HUDEP-2 (cell line): ENCODE measurements at regions not wholly inside any gene's neighbourhood (a gene's known extent, or its start where the extent isn't known, plus 50 kb on each side); places are given as distances from the start of the nearest gene placed in this dataset.

Experiments
- DNase-seq, 76 experiments: peaks; one replicate each; lab custom pipeline; 2025; ENCODE audit not compliant: unreplicated experiment in 76 of 76; lab: John Stamatoyannopoulos, UW

DNA sequence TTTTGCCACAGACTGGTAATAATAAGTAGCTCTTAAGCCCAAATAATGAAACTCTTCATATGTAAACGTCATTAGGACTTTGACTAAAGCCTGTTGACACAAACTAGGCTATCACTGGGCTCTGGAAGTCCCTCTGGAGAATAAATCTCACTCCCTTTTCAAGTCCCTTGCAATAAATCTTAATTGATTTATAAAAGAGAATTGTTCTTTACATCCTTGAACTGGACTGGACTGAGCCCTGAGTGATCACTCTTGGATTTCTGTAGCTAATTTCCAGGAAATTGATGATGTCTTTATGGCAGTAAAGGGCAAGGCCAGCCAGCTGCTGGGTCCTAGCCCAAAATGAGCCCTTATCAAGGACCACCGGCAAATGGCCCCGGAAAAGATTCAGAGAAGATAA, 1162.7 kb downstream of the BCL11B start:
- no peak for DNase-seq

GRCh38 chr14:98112194-98112780, 1159.7 kb downstream of the BCL11B start:
- no peak for DNase-seq

DNA sequence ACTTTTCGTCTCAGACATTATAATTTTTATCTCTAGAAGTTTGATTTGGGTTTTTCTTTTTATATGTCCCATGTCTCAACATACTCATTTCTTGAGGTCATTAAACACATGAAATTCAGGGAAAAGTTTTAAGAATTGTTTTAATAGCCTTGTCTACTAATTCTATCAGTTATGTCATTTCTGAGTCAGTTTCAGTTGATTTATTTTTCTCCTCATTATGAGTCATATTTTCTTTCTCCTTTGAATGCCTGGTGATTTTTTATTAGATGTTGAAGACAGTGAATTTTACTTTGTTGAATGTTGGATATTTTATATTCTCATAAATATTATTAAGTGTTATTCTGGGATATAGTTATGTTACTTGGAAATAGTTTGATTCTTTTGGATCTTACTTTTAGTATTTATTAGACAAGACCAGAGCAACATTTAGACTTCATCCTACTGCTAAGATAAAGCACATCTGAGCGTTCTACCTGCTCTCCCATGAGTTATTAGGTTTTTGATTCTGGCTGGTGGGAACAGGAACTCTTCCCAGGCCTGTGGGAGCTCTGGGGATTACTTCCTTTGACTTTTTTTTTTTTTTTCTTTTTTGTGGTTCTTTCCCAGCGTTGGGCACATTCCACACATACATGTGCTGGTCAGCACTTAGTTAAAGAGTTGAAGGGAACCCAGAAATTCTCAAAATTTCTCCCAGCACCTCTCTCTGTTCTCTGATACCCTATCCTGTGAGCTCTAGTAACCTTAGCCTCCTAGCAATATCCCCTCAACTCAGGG, 1157.7 kb downstream of the BCL11B start:
- no peak for DNase-seq

GRCh38 chr14:98114946-98115345, 1157.1 kb downstream of the BCL11B start:
- DNase-seq, result no peak

GRCh38 chr14:98118749-98119148, 1153.2 kb downstream of the BCL11B start:
- DNase-seq, result no peak

- DNase-seq, result no peak
Observed at GRCh38 chr14:98119739-98120138, 1152.3 kb downstream of the BCL11B start.

- DNase-seq, result no peak
Observed at GRCh38 chr14:98120831-98121464, 1151.0 kb downstream of the BCL11B start.

GRCh38 chr14:98122527-98122926, 1149.5 kb downstream of the BCL11B start:
- DNase-seq, result no peak

- DNase-seq, result no peak
Observed at GRCh38 chr14:98130691-98131090, 1141.3 kb downstream of the BCL11B start.

DNA sequence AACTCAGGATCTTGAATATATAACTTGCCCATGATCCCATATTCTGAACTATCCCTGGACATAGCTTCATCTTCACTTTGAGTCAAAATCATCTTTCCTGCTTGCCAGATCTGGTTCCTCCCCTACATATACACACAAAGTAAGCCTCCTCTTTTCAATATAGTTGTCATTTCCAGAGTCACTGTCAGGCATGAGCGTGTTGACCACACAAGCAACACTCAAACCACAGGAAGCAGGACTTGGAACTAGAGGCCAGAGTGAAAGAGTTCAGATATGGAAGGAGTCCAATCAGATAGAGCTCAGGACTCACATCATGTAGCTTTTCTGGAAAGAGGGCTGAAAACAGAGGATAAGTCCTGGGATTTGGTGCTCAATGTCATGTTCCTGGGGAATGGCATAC, 1140.6 kb downstream of the BCL11B start:
- no peak for DNase-seq

DNA sequence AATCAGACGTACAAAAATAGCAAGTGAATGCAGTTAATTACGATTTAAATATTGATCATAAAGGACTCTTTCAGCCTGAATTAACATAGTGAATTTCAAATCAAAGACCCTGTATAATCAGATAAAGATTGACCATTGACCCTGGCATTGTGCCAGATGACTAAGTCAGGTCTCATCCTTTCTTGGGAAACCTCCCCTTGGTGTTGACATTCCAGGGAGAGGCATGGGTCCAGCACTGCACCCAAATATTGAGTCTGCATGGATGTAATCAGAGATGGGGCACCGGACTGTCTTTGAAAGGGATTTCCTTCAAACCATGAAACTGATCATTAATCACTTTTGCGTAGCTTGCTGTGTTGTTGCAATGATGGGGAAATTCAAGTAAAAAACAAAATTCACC, 1138.2 kb downstream of the BCL11B start:
- DNase-seq, result no peak

DNA sequence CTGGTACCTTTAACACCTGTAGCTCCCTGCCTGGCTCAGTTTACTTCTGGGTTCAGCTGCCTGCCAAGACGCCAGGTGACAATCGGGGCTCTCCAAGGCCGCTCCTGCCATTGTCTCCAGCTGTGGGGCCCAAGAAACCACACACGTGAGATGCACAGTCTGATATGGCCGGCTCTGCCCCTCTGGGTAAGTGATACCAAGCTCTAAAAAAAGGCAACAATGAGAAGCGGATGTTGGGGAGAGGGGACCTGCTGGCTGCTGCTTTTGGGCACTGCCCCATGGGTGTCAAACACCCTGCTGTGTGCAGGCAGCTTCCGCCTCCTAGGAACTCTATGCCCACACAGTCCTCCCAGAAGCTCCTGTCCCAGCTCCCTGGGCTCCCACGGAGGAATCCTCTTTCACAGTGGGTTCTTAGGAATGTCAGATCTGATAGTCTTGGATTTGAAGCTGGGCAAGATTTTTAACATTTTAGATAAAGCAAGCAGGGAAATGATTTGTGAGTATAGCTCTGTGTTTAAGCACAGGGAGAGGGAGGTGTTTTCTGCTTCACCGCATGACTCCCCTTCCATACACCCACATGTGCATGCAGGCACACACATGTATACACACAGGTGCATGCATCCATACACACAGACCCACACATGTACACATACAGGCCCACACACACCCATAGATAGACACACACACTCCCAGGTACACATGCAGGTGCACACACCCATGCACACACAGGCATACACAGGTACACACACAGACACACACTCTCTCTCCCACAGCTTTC, 1135.8 kb downstream of the BCL11B start:
- DNase-seq, result no peak

DNA sequence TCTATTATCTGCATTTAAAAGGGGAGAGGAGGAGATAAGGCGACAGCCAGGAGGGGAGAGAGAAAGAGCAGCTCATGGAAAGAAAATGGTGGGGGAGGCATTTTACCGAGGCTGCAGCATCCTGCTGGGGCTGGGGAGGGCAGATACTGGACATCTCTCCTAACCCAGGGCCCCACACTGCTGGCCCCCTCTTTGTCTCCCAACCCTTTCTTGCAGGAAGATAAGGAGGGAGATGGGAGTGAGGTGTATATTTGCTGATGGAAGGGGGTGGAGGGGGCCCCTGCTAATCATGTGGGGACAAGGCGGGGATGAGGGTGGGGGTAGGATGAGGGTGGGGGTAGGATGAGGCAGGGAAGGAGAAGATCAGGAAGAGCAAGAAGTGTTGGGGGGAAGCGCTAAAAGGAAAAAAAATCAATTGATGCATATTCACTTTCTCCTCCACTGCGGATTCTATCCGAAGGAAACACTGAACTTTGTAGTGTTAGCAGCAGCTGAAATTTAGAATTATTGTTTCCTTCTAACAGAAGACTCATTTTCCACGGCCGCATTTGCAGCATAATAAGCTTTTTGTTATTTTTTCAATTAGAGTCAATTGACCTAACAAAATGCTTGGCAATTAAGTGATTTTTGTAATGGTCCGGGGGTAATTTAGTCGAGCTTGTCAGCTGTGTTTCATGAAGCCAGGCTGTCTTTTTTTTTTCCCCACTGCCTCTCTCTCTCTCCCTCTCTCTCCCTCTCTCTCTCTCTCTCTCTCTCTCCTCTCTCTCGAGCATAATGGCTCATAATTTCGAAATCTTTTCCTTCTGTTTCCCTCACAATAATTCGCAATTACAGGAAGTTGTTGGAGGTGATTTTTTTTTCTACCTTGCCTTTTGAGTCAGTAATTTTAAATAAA, 1134.6 kb downstream of the BCL11B start:
- no peak for DNase-seq

GRCh38 chr14:98138666-98139065, 1133.3 kb downstream of the BCL11B start:
- DNase-seq, result peak in 28 of 76 experiments; percentile 1 to 42 (median 6)

GRCh38 chr14:98140862-98141530, 1131.0 kb downstream of the BCL11B start:
- DNase-seq, result no peak

DNA sequence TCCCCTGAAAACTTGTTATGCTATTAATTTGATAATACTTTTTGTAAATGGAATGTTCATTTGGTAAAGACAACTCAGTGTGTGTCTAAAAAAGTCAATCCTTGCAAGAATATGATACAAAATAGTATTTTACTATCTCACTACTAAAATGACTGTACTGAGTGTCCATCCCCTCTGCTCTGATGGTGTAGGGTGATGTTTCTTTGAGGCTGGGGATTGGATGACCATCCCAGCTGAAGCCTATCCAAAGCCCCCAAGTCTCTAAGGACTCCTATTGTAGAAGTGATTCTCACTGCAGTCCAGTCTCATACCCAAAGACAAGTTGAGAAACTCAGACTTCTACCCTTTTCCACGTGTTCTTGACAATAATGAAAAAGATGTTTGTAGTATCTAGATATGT, 1128.4 kb downstream of the BCL11B start:
- no peak for DNase-seq

GRCh38 chr14:98144964-98145363, 1127.0 kb downstream of the BCL11B start:
- no peak for DNase-seq

GRCh38 chr14:98146416-98146815, 1125.6 kb downstream of the BCL11B start:
- no peak for DNase-seq

DNA sequence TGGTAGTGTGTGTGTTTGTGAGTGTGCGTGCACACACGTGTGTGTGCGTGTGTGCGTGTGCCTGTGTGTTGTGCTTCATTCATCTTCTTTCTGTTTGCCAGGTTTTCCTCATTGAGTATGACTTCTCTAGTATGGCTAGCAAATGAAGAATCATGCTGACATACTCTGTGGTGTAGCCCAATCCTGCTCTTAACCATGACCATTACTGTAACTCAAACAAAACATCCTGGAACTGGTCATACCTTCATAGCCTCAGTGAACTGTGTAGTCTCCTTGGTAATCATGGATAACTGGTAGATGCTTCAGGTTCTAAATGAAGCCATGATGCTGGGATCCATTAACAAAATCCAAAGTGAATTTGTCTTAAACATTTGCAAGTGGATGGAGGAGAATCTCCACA, 1117.7 kb downstream of the BCL11B start:
- DNase-seq, result no peak

DNA sequence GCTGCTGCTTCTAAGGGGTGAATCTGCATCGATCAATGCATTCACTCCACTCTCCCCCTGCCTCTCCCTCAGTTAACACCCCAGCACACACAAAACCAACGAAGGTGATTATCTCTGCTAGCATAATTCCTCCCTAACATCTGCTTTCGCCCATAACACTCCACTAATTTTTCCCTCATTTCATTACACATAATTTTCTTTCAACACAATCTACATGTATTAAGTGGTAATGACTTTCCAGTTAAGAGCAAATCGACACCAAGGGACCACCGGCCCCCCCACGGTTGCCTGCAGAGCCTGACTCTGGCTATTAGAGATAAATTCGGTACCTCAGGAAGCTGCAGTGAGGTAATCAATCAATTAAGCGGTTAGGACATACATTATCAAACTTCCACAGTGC, 1115.6 kb downstream of the BCL11B start:
- DNase-seq, result no peak
